B cell (primary cell): ENCODE measurements at regions not wholly inside any gene's neighbourhood (a gene's known extent, or its start where the extent isn't known, plus 50 kb on each side); places are given as distances from the start of the nearest gene placed in this dataset.

ENCODE experiments used
- CTCF ChIP-seq: fragments of 200-600 bp; IDR thresholded peaks from one replicate; pipeline ENCODE4 v1.8.0; 2022; ENCODE audit warnings: antibody characterized with exemption, mild to moderate bottlenecking
- EZH2 ChIP-seq: IDR thresholded peaks from 2 replicates; pipeline ENCODE4 v1.6.1; 2012; ENCODE audit warnings: borderline replicate concordance, low read depth, mild to moderate bottlenecking, moderate library complexity, low read length; ENCODE audit not compliant: insufficient read depth, poor library complexity, severe bottlenecking

DNA sequence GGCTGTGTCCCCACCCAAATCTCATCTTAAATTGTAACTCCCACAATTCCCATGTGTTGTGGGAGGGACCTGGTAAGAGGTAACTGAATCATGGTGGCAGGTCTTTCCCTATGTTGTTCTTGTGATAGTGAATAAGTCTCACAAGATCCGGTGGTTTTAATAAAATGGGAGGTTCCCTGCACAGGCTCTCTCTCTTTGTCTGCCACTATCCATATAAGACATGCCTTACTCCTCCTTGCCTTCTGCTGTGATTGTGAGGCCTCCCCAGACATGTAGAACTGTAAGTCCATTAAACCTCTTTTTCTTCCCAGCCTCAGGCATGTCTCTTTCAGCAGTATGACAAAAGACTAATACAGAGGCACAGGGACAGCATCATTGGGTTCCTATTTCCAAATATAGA lies 381.2 kb downstream of the SFMBT2 start:
- no peak for TF ChIP-seq CTCF
- no peak for TF ChIP-seq EZH2
